ENCODE measurements at regions not wholly inside any gene's neighbourhood (a gene's known extent, or its start where the extent isn't known, plus 50 kb on each side); places are given as distances from the start of the nearest gene placed in this dataset.

- Histone ChIP-seq H3K4me1 (replicated peaks in 1 of 2; ENCODE audit: control insufficient read depth in 2 of 2, insufficient read depth in 2 of 2, low read length in 2 of 2) (no peaks in the 10 kb centered on the region), H3K79me2 (ENCODE audit: control insufficient read depth, insufficient read depth, low read length) (no peaks in the 10 kb centered on the region), H3K27ac (ENCODE audit: extremely low read depth, low read depth, low read length) (no peak overlapping the region), H3K9ac (ENCODE audit: insufficient read depth in 1 of 2, low read depth in 2 of 2, low read length in 2 of 2) (no peak overlapping the region), H3K27me3 (ENCODE audit: control insufficient read depth in 2 of 2, insufficient read depth in 2 of 2, low read length in 2 of 2) (no peaks in the 10 kb centered on the region), H3K4me3 (no peak overlapping the region), H3K9me1 (ENCODE audit: control insufficient read depth, insufficient read depth, low read length) (no peaks in the 10 kb centered on the region), H4K20me1 (replicated peaks; ENCODE audit: control insufficient read depth, insufficient read depth, low read length) (no peaks in the 10 kb centered on the region), H2AFZ (ENCODE audit: low read depth, low read length) (no peak overlapping the region), H3K36me3 (ENCODE audit: control insufficient read depth, insufficient read depth, low read length) (no peaks in the 10 kb centered on the region), H3K9me3 (replicated peaks; ENCODE audit: control insufficient read depth, insufficient read depth, low read depth, low read length) (no peaks in the 10 kb centered on the region), H3K4me2 (ENCODE audit: insufficient read depth, low read length) (no peak overlapping the region)
- ATAC-seq (no peak), DNase-seq (ENCODE audit: extremely low read depth in 1 of 4, low spot score in 3 of 4) (no peak), FAIRE-seq (no peak)
- CTCF ChIA-PET (ENCODE audit: low intra/inter-chr PET ratio) = no interaction called here
- intact Hi-C loops (cut with micrococcal nuclease) = no loop called here
- 0% methylated on average over 3 of the region's 3 CpGs for WGBS (ENCODE audit: insufficient coverage, low coverage, missing lambda C conversion rate)
- BruUV-seq (replicated peaks) = no TSS peak
- in situ Hi-C loops (cut with MboI) = no loop called here
- POLR2A ChIA-PET = no interaction called here
- no peak for TF ChIP-seq TGIF2 (CRISPR knock-in tag; IDR thresholded peaks at IDR 0.05)
- TF ChIP-seq, protein P1, sequence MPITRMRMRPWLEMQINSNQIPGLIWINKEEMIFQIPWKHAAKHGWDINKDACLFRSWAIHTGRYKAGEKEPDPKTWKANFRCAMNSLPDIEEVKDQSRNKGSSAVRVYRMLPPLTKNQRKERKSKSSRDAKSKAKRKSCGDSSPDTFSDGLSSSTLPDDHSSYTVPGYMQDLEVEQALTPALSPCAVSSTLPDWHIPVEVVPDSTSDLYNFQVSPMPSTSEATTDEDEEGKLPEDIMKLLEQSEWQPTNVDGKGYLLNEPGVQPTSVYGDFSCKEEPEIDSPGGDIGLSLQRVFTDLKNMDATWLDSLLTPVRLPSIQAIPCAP (CRISPR knock-in tag; IDR thresholded peaks at IDR 0.05; ENCODE audit: borderline replicate concordance) = no peak
- no peak for TF ChIP-seq EP400 (IDR thresholded peaks at IDR 0.05)
- TF ChIP-seq L3MBTL2 (IDR thresholded peaks at IDR 0.05) = no peak
- TF ChIP-seq EGR1 (conservative IDR thresholded peaks at IDR 0.05) = no peak
- TF ChIP-seq, protein P2, sequence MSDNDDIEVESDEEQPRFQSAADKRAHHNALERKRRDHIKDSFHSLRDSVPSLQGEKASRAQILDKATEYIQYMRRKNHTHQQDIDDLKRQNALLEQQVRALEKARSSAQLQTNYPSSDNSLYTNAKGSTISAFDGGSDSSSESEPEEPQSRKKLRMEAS (CRISPR knock-in tag; IDR thresholded peaks at IDR 0.05) = no peak
- no peak for TF ChIP-seq ATF1 (CRISPR knock-in tag; IDR thresholded peaks at IDR 0.05)
- no peak for TF ChIP-seq ATF1 (tag; IDR thresholded peaks at IDR 0.05)
- TF ChIP-seq PYGO2 (tag; IDR thresholded peaks at IDR 0.05) = no peak
- TF ChIP-seq MTF1 (CRISPR knock-in tag; IDR thresholded peaks at IDR 0.05; ENCODE audit: borderline replicate concordance) = no peak
- no peak for TF ChIP-seq CHD7 (IDR thresholded peaks at IDR 0.05; ENCODE audit: low read depth, low read length)
- no peak for TF ChIP-seq ZNF165 (CRISPR knock-in tag; IDR thresholded peaks at IDR 0.05; ENCODE audit: borderline replicate concordance)
These were observed 77.0 kb upstream of the TSC22D1 start for GRCh38 chr13:44652962-44653660.
